CD4-positive, alpha-beta T cell treated with Interleukin-17A for 1 hour (primary cell): ENCODE measurements at regions not wholly inside any gene's neighbourhood (a gene's known extent, or its start where the extent isn't known, plus 50 kb on each side); places are given as distances from the start of the nearest gene placed in this dataset.
A peak's percentile ranks its signal among the peaks of the same experiment; 100 is the strongest.
"Not testable (repeated sequence)": the region's sequence is repeated elsewhere in the genome, so short reads cannot be mapped to it uniquely, and the experiment has no call there.

Source experiments
- DNase-seq: peaks from one replicate; pipeline ENCODE4 v3.0.0-alpha.2; 2020

DNA sequence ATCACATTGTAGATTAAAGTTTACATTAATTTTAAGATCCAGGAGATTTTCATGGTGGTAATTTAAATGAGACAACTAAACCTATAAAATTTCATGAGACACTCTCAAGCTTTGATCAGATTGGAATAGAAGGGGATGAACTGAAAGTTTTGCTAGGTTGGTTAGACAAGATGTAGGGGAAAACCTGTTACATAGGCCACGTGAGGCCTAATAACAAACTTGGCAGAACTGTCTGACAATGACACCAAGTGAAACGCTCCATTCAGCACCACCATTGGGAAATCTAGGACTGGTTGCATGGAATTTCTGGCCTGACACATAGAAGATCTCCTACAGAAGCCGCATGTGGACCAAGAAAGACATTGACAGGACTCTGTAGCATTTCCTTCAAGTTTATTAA is 87.8 kb upstream of the SLC39A10 start:
- DNase-seq = no peak

DNA sequence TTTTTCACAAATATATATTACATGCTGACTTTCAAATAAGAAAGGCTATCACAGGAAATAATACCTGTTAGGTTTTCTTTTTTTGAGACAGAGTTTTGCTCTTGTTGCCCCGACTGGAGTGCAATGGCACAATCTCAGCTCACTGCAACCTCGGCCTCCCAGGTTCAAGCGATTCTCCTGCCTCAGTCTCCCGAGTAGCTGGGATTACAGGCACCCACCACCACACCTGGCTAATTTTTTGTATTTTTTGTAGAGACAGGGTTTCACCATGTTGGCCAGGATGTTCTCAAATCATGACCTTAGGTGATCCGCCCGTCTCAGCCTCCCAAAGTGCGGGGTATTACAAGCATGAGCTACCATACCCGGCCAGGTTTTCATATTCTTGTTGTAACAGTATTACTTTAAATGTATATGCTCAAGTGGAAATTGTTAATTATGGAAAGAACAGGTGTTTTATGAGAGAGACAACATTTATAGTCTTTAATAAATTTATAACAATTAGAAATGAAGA is 92.3 kb upstream of the SLC39A10 start:
- not testable (repeated sequence) for DNase-seq

DNA sequence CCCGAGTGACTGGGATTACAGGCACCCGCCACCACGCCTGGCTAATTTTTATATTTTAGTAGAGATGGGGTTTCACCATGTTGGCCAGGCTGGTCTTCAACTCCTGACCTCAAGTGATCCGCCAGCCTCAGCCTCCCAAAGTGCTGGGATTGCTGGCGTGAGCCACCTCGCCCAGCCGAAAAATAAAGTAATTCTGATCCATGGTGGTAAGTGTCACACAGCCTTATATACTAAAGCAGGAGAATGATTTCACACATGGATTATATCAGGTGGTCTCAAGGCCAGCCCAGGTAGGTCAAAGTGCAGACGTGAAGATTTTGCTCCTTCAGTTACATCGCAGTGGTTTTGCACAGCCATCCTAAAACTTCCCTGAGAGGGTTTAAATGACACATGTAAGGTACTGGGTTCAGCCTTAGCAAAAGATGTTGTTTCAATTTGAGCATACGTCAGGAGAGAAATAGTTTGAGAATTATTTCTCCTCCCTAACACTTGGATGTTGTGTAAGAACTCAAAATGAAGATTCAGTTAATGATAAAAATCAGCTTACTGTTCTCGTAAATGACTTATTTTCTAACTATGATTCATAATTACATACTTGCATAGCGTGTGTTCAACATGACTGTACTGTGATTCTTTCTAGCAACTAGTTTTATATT is 93.0 kb upstream of the SLC39A10 start:
- DNase-seq = peak; percentile 38

DNA sequence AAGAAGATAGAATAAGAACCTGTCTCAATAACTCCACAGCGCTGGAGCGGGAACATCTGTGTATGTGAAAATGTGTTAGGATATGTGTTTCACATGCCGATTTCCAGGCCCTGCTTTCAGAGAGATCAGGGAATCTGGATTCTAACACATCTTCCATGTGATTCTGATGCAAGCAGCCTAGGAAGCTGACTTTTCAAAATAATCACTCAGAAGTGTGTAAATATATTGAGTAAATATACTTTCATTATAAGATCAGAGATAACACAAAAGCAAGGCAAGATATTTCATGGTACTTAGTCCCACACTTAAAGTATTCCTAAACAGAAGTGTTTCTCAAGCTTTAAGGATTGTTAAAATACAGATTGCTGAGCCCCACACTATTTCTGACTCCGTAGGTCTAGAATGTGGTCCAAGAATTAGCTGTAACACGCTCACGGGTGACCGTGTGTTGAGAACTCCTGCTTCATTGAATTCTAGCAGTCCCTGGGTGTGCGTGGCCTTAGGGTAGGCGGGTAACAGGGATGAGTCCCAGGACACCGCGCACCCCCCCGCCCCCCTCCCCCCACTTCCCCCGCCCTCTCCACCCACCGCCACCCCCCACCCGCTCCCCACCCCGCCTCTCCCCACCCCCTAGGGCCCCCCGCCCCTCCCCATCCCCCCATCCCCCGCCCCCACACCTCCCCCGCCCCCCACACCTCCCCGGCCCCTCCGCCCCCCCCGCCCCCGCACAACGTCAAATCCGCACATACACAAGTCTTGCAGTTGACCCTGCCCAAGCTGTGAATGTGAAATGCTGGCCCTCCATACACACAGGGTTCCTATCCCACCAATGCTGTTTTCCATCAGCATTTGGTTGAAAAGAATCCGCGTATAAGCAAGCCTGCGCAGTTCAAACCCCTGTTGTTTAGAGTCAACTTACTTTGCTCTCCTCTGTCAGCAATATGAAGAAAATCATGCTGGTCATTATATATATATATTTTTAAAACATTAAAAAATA is 94.2 kb upstream of the SLC39A10 start:
- no peak for DNase-seq

DNA sequence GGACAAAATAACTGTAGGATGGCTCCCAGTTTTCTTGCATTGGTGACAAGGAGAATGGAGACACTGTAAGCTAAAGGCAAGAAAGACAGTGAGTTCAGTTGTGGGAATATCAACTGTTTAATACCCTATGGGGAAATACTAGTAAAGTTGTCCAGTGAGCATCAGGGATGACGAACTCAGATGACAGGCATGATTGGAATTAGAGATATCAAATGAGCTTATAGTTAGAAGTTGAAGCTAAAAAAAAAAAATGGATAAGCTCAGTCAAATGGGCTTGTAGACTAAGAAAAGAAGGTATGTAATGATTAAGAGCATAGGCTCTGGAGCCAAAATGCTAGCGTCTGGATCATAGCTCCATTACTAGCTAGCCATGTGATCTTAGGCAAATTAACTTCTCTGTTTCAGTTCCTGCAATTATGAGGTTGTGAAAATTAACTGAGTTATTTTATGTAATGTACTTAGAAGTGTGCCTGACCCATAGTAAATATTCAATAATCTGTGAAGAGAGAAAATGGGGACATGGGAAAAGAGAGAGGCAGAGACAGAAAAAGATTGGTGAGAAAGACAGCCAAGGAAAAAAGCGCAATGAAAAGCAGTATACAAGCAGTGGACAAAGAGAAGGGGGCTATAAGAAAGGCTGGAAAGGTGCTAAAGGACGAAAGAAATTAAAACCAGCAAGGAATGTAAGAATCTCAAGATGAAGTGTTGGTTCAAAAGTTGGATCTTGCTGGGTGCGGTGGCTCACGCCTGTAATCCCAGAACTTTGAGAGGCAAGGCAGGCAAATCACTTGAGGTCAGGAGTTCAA is 95.7 kb upstream of the SLC39A10 start:
- DNase-seq = no peak

DNA sequence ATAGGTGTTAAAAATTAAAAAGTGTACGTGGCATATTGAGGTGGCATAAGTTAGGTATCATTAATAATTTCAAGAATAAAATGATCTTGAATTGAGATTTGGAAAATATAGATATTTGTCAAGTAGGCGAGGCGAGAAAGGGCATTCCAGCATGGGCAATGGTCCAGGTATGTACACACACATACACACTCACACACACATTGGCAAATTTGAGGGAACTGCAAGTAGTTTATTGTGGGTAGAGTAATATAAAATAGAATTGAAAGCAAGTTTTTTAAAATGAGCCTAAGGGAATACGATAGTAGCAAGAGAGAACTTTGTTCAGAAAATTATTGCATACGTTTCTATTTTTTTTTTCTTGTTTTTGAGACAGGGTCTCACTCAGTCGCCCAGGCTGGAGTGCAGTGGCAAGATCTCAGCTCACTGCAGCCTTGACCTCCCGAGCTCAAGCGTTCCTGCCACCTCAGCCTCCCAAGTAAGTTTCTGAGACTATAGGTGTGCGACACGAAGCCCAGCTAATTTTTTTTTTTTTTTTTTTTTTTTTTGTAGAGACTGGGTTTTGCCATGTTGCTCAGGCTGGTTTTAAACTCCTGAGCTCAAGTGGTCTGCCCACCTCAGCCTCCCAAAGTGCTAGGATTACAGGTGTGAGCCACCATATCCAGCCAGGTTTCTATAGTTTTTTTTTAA is 96.7 kb upstream of the SLC39A10 start:
- DNase-seq = no peak

DNA sequence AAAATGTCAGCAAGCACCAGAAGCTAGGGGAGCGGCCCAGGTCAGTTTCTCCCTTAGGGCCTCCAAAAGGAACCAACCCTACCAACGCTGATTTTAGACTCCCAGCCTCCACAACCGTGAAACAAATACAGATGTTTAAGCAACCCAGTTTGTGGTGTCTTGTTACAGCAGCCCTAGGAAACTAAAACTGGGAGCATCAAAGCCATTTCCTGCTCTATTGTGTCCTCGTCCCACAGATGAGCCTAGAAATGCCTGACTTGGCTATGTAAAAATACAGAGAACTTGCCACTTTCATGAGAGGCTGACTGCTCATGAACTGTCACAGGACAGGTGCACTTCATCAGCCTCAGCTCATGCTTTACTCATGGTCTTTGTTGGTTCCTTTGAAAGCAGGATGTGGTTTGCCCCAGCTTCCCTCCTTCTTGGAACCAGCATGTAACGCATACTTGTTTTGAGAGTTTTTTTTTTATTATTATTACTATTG is 97.6 kb upstream of the SLC39A10 start:
- peak; percentile 89 for DNase-seq

DNA sequence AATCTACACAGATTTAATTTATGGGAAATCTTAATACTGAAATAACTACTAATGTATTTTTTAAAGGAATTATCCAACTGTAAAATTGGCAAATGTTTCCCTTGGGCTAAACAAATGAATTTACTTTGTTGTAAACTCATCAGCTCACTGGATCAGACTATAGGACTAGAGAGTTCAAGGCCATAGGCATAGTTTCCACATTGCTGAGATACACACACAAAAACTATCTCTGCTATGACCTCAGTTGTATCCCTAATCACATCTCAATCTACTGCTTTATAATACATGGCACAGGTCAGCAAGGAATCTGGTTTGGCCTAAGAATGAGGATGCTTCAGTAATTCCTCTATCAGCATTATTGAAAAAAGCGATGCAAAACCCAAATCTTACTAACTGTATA is 101.1 kb upstream of the SLC39A10 start:
- DNase-seq = no peak

DNA sequence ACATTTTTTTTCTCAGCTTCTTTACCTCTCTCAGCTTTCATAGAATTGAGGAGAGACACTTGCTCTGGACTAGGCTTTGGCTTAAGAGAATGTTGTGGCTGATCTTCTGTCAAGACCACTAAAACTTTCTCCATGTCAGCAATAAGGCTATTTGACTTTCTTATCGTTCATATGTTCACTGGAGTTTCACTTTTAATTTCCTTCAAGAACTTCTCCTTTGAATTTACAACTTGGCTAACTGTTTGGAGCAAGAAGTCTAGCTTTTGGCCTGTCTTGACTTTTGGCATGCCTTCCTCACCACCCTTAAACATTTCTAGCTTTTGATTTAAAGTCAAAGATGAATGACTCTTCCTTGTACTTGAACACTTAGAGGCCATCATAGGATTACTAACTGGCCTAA is 104.4 kb upstream of the SLC39A10 start:
- no peak for DNase-seq

DNA sequence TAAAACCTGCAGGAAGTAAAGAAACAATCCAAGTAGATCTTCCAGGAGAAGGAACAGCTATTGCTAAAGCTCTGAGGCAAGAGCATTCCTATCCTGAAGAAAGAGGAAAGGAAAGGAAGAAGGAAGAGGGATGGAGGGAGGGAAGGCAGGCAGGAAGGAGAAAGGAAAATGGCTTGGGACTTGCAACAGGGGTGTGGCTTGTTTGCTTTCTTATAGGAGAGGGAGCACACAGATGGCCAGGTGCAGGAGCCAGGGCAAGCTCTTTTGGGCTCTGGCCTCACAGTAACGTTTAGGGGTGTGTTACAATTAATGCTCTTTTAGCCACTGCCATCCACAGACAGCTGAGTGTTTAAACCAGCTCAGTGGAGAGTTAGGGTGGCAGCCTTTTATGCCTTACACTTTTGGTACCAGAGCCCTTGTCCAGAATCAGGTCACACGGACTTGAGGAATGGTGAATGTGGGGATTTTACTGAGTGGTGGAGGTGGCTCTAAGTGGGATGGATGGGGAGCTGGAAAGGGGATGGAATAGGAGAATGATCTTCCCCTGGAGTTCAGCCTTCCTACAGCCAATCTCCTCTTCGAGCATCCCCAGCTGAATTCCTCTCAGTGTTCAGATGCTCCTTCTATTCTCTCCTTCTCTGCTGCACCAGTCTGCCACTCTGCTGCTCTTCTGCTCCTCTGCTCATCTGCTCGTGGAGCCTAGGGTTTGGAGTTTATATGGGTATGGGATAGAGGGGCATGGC is 108.7 kb upstream of the SLC39A10 start:
- no peak for DNase-seq

DNA sequence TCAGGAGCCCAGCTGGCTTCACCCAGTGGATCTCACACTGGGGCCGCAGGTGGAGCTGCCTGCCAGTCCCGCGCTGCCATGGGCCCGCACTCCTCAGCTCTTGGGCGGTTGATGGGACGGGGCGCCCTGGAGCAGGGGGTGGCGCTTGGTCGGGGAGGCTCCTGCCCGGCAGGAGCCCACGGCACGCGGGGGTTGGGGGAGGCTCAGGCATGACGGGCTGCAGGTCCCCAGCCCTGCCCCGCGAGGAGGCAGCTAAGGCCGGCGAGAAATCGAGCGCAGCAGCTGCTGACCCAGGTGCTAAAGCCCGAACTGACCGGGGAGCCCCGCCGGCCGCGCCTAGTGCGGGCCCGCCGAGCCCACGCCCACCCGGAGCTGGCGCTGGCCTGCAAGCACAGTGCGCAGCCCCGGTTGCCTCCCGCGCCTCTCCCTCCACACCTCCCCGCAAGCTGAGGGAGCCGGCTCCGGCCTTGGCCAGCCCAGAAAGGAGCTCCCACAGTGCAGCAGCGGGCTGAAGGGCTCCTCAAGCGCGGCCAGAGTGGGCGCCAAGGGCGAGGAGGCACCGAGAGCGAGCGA is 109.7 kb upstream of the SLC39A10 start:
- not testable (repeated sequence) for DNase-seq

DNA sequence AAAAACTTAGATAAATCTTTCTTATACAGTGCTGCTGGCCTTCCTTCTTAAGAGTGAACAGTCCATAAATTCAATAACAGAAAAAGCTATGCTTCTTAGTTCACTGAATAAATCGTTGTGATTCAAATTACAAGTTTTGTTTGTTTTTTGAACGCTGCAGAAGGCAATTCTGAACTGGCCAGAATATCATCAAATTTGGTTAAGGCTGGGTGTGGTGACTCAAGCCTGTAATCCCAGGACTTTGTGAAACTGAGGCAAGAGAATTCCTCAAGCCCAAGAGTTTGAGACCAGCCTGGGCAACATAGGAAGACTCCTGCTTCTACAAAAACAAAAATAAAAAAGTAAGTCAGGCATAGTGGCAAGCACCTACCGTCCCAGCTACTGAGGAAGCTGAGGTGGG is 111.2 kb upstream of the SLC39A10 start:
- no peak for DNase-seq

DNA sequence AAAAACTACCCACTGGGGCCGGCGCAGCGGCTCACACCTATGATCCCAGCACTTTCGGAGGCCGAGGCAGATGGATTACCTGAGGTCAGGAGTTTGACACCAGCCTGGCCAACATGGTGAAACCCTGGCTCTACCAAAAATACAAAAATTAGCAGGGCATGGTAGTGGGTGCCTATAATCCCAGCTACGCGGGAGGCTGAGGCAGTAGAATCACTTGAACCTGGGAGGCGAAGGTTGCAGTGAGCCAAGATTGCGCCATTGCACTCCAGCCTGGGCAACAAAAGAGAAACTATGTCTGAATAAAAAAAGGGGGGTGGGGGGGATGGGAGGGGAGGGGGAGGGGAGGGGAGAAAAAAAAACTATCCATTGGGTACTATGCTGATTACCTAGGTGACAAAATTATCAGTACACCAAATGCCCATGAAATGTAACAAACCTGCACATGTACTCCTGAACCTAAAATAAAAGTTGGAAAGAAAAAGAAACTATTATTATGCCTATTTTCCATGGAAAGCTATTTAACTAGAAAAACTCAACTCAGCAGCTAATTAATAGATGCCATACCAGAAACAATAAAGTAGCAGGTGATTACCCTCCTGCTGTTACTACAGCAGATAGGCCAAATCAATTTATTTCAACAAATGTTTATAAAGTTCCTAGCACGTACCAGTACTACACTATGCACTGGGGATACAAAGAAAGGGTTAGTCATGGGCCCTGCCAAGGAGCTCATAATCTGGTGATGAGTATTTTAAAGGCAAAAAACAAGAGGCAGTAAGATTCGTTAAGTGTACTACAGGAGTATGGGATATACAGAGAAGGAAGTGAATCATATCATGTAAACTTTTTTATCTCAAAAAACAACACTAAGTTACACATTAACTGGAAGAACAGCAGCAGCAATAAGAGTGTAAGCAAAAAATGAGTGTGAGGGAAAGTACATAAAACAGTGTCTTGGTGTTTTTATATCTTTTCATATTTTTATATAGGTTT is 112.8 kb upstream of the SLC39A10 start:
- no peak for DNase-seq

DNA sequence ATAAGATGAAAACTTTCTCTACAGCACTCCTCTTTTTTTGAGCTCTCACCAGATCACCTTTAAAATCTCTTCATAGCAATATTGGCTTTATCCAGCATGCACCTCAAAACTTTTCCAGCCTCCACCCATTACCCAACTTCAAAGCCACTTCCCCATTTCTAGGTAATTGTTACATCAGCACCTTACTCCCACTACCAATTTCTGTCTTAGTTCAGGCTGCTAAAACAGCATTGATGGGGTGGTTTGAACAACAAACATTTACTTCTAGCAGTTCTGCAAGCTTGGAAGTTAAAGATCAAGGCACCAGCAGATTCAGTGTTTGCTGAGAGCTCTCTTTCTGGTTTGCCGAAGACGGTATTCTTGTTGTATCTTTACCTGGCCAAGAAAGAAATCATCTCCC is 114.0 kb upstream of the SLC39A10 start:
- no peak for DNase-seq

DNA sequence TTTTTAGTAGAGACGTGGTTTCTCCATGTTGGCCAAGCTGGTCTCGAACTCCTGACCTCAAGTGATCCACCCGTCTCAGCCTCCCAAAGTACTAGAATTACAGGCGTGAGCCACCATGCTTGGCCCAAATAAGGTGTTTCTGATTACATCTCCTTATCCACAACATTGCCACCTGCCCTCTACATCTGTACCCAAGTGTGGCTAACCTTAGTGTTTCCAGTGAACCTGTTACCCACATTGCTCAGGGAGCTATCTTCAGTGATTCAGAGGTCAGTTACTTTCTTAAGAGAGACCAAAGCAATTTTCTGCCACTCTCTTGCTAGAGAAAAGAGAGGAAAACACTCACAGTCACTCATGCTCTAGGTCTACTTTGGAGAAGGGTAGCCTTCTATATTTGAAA is 115.0 kb upstream of the SLC39A10 start:
- no peak for DNase-seq

DNA sequence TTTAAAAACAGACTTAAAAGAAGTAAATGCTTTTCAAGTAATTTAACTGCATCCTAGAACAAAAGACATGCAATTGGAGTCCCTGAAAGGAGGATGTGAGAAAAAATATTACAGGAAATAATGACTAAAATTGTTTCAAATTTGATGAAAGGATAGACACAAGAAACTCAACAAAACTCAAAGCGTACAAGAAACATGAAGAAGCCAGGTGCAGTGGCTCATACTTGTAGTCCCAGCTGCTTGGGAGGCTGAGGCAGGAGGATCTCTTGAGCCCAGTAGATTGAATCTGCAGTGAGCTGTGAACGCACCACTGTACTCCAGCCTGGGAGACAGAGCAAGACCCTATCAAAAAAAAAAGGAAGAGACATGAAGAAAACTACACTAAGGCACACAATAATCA is 118.1 kb upstream of the SLC39A10 start:
- DNase-seq = no peak

DNA sequence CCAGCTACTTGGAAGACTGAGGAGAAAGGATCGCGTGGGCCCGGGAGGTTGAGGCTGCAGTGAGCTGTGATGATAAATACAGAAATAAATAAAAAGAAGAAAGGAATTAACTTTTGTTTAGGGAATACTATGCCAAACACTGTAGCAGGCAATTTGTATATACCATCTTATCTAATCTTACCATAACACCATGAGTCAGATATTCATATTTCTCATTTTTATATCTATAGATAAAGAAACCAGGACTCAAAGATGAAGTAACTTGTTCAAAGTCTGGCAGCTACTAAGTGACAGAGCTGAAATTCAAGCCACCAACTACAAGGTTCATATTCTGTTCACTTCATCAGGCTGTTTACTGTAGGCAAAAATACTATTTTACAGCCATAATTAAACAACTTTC is 119.2 kb upstream of the SLC39A10 start:
- DNase-seq = no peak

DNA sequence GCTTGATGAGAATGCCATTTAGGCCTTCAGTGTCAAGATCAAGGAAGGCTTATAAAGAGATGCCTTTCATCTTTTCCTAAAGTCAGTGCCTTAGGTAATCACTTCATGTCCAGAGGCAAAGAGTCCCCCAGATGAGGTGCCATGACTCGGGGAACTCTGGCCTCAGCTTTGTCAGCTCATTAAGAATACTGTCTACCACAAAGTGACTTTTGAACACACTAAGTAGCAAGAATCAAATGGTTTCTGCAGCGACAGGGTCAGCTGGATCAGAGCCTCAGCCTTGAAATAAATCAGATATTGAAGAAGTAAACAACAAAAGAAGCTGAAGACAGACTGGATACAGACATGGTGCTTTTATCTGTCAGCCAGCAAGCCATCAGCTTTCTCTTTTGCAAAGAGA is 120.1 kb upstream of the SLC39A10 start:
- DNase-seq = no peak

DNA sequence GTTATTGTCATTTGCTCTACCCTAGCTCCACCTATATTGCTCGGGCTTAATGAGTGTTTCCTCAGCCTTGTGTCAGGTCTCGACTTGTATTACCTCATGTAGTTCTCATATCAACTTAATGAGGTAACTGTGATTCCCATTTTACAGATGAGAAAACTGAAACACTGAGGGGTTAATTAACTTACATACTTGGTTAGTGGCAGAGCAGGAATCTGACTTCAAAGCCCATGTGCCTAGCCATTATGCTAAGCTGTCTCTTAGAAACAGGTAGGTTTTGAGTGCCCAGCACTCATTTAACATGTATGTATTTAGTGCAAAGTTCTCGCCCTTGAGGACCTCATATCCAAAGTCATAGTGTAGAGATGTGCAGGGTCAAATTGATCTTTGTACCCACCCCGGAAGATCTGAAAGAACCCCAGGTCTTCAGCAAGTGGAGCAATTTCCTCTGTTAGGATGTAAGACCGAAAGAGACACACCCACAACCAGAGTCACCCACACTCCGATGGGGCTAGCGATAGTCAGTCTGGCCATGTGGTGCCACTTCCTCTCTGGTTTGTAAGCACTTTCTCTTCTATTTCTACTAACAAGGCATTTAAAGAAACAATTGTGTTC is 121.0 kb upstream of the SLC39A10 start:
- DNase-seq = peak; percentile 82

DNA sequence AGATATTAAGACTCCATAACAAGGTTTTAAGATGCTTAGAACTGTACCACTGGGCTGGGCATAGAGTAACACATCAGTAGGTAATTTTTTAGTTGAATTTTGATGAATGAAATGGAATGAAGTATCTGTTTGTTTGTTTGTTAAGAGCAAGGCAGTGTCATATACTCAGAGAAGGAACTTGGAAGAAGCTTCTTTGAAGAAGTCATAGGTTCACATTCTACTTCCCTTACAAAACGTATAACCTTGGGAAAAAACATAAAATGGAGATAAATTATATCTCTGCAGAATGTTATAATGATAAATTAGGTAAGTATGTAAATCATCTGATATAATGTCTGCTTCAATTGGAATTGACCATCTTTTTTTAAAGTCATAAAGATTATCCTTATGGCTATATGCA is 122.1 kb upstream of the SLC39A10 start:
- no peak for DNase-seq
